ENCODE measurements at regions not wholly inside any gene's neighbourhood (a gene's known extent, or its start where the extent isn't known, plus 50 kb on each side); places are given as distances from the start of the nearest gene placed in this dataset.

- TF ChIP-seq, protein P1, sequence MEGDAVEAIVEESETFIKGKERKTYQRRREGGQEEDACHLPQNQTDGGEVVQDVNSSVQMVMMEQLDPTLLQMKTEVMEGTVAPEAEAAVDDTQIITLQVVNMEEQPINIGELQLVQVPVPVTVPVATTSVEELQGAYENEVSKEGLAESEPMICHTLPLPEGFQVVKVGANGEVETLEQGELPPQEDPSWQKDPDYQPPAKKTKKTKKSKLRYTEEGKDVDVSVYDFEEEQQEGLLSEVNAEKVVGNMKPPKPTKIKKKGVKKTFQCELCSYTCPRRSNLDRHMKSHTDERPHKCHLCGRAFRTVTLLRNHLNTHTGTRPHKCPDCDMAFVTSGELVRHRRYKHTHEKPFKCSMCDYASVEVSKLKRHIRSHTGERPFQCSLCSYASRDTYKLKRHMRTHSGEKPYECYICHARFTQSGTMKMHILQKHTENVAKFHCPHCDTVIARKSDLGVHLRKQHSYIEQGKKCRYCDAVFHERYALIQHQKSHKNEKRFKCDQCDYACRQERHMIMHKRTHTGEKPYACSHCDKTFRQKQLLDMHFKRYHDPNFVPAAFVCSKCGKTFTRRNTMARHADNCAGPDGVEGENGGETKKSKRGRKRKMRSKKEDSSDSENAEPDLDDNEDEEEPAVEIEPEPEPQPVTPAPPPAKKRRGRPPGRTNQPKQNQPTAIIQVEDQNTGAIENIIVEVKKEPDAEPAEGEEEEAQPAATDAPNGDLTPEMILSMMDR (IDR thresholded peaks at IDR 0.05; ENCODE audit: borderline replicate concordance, extremely low read depth, insufficient read depth) = no peak
- FAIRE-seq = no peak
- Histone ChIP-seq H3K9ac (ENCODE audit: low read length in 3 of 3) (no peak overlapping the region), H3K27ac (ENCODE audit: low read depth in 2 of 2, low read length in 2 of 2) (no peak overlapping the region), H3K9me3 (ENCODE audit: control insufficient read depth in 2 of 3, insufficient read depth in 1 of 3, low read length in 3 of 3) (peaks cover 0 to 2% (median 0%) of the 10 kb centered on the region in 3 donors), H3K27me3 (ENCODE audit: control insufficient read depth, insufficient read depth, low read length) (peaks cover 3% of the 10 kb centered on the region), H3K4me3 (ENCODE audit: low read length in 3 of 3) (no peak overlapping the region), H3K4me1 (ENCODE audit: control insufficient read depth in 2 of 3, insufficient read depth in 2 of 3, low read depth in 1 of 3, low read length in 3 of 3) (peaks cover 0 to 2% (median 0%) of the 10 kb centered on the region in 3 donors), H3K36me3 (ENCODE audit: control insufficient read depth in 2 of 3, insufficient read depth in 3 of 3, low read length in 3 of 3) (no peaks in the 10 kb centered on the region)
- DNase-seq = peak in 1 of 5 donors; percentile 13
- intact Hi-C loops (cut with DNase I) = no loop called here
Measured at GRCh38 chr22:45082795-45083194, 73.0 kb upstream of the PHF21B start.

DNA sequence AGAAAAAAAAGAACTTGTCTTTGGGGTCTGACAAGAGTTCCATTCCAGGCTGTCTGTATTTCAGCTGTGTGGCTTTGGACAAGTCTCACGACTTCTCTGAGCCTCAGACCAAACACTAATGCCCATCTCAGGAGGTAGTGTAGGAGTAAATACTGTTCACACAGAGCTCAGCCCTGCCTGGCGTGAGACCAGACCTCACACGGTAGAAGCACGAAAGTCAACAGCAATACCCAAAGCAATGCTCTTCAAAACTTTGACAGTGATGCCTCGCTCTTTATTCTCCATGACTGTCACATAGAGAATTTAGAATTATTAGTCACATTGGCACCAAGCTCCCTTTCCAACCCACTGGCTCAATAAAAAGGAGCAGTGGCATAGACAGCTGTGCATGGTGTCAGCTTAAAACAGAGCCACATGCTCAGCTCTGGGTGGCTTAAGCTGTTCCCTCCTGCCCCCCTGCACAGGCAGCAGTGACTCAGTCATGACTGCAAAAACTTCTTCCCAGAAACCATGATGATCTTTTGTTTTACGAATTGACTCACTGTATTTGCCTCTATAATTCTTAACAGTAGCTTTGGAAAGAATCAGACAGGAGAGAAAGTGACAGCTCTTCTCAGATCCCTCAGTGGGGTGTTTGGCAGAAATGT lies 74.0 kb upstream of the PHF21B start:
- FAIRE-seq (no peak), DNase-seq (no peak)
- intact Hi-C loops (cut with DNase I) = no loop called here
- no peak overlapping the region for H3K27ac ChIP-seq (ENCODE audit: low read depth in 2 of 2, low read length in 2 of 2)
- TF ChIP-seq, protein P1 (IDR thresholded peaks at IDR 0.05; ENCODE audit: borderline replicate concordance, extremely low read depth, insufficient read depth) = no peak
- no peaks in the 10 kb centered on the region for H3K36me3 ChIP-seq (ENCODE audit: control insufficient read depth in 2 of 3, insufficient read depth in 3 of 3, low read length in 3 of 3)
- H3K4me3 ChIP-seq (ENCODE audit: low read length in 3 of 3) = no peak overlapping the region
- H3K9me3 ChIP-seq (ENCODE audit: control insufficient read depth in 2 of 3, insufficient read depth in 1 of 3, low read length in 3 of 3) = peaks cover 0 to 2% (median 0%) of the 10 kb centered on the region in 3 donors
- H3K4me1 ChIP-seq (ENCODE audit: control insufficient read depth in 2 of 3, insufficient read depth in 2 of 3, low read depth in 1 of 3, low read length in 3 of 3) = peaks cover 0 to 2% (median 0%) of the 10 kb centered on the region in 3 donors
- no peak overlapping the region for H3K9ac ChIP-seq (ENCODE audit: low read length in 3 of 3)
- peaks cover 3% of the 10 kb centered on the region for H3K27me3 ChIP-seq (ENCODE audit: control insufficient read depth, insufficient read depth, low read length)

- FAIRE-seq (no peak), DNase-seq (no peak)
- Histone ChIP-seq H3K36me3 (ENCODE audit: control insufficient read depth in 2 of 3, insufficient read depth in 3 of 3, low read length in 3 of 3) (no peaks in the 10 kb centered on the region), H3K27me3 (ENCODE audit: control insufficient read depth, insufficient read depth, low read length) (no peaks in the 10 kb centered on the region), H3K27ac (ENCODE audit: low read depth in 2 of 2, low read length in 2 of 2) (no peak overlapping the region), H3K4me3 (ENCODE audit: low read length in 3 of 3) (no peak overlapping the region), H3K4me1 (ENCODE audit: control insufficient read depth in 2 of 3, insufficient read depth in 2 of 3, low read depth in 1 of 3, low read length in 3 of 3) (peaks cover 0 to 2% (median 0%) of the 10 kb centered on the region in 3 donors), H3K9ac (ENCODE audit: low read length in 3 of 3) (no peak overlapping the region), H3K9me3 (ENCODE audit: control insufficient read depth in 2 of 3, insufficient read depth in 1 of 3, low read length in 3 of 3) (peaks cover 0 to 2% (median 0%) of the 10 kb centered on the region in 3 donors)
- TF ChIP-seq, protein P1 (IDR thresholded peaks at IDR 0.05; ENCODE audit: borderline replicate concordance, extremely low read depth, insufficient read depth) = no peak
- intact Hi-C loops (cut with DNase I) = no loop called here
Measured at GRCh38 chr22:45084400-45084920, 74.7 kb upstream of the PHF21B start.
